DND-41 (cell line): ENCODE measurements at regions not wholly inside any gene's neighbourhood (a gene's known extent, or its start where the extent isn't known, plus 50 kb on each side); places are given as distances from the start of the nearest gene placed in this dataset.

Experiments
- ATAC-seq: fragments of 200-7000 bp; cut with Tn5 transposase; 3 replicates; pipeline ENCODE4 v1.9.1; 2021; ENCODE audit warnings: low read depth; ENCODE audit not compliant: insufficient read depth
- DNase-seq: peaks from one replicate; pipeline ENCODE4 v3.0.0-alpha.2; 2020
- H2AFZ ChIP-seq: 2 replicates; pipeline ENCODE4 v1.6.0; 2012; ENCODE audit warnings: low read depth, low read length
- H3K27ac ChIP-seq: 2 replicates; pipeline ENCODE4 v1.5.1; 2012; ENCODE audit warnings: low read length, inconsistent platforms
- H3K27me3 ChIP-seq: fragments of 200-600 bp; sonication (generic); 2 replicates; pipeline ENCODE4 v1.6.0; 2012; ENCODE audit warnings: low read length, mild to moderate bottlenecking, inconsistent platforms; ENCODE audit not compliant: insufficient read depth, poor library complexity
- H3K36me3 ChIP-seq: 2 replicates; pipeline ENCODE4 v1.5.1; 2012; ENCODE audit warnings: low read length, inconsistent platforms; ENCODE audit not compliant: insufficient read depth
- H3K4me1 ChIP-seq: 2 replicates; pipeline ENCODE4 v1.5.1; 2012; ENCODE audit warnings: mild to moderate bottlenecking, low read length; ENCODE audit not compliant: insufficient read depth
- H3K4me2 ChIP-seq: 2 replicates; pipeline ENCODE4 v1.6.0; 2012; ENCODE audit warnings: mild to moderate bottlenecking, moderate library complexity, low read length, inconsistent platforms; ENCODE audit not compliant: insufficient read depth
- H3K4me3 ChIP-seq, 2 experiments: fragments of 200-600 bp in 1 of 2; shearing (Covaris generic) in 1 of 2; 2 replicates each; pipeline ENCODE4 v1.5.1; 2012 to 2016; ENCODE audit warnings: inconsistent platforms in 2 of 2, low read length in 2 of 2, mild to moderate bottlenecking in 2 of 2, low read depth in 1 of 2, moderate library complexity in 1 of 2
- H3K79me2 ChIP-seq: 2 replicates; pipeline ENCODE4 v1.6.0; 2012; ENCODE audit warnings: low read length, inconsistent platforms; ENCODE audit not compliant: insufficient read depth
- H3K9ac ChIP-seq: 2 replicates; pipeline ENCODE4 v1.6.0; 2012; ENCODE audit warnings: low read depth, mild to moderate bottlenecking, inconsistent platforms, low read length, moderate library complexity
- H3K9me3 ChIP-seq: 2 replicates; pipeline ENCODE4 v1.5.1; 2012; ENCODE audit warnings: low read length, moderate library complexity, mild to moderate bottlenecking, inconsistent platforms; ENCODE audit not compliant: insufficient read depth, severe bottlenecking
- H4K20me1 ChIP-seq: 2 replicates; pipeline ENCODE4 v1.6.0; 2012; ENCODE audit warnings: low read length; ENCODE audit not compliant: insufficient read depth
- CTCF ChIP-seq: IDR thresholded peaks from 2 replicates; pipeline ENCODE4 v1.5.1; 2012; ENCODE audit warnings: borderline replicate concordance, low read length, moderate library complexity, mild to moderate bottlenecking; ENCODE audit not compliant: poor library complexity, severe bottlenecking; ENCODE audit errors: extremely low read depth
- EZH2 ChIP-seq: IDR thresholded peaks from 3 replicates; pipeline ENCODE4 v1.6.1; 2012; ENCODE audit warnings: borderline replicate concordance, low read depth, mild to moderate bottlenecking, moderate library complexity, low read length, inconsistent platforms; ENCODE audit not compliant: severe bottlenecking

- no peak for TF ChIP-seq EZH2
- TF ChIP-seq CTCF = no peak
- Histone ChIP-seq H2AFZ (no peak overlapping the region), H4K20me1 (no peaks in the 10 kb centered on the region), H3K9me3 (no peaks in the 10 kb centered on the region), H3K79me2 (no peaks in the 10 kb centered on the region), H3K27me3 (no peaks in the 10 kb centered on the region), H3K27ac (no peak overlapping the region), H3K4me1 (no peaks in the 10 kb centered on the region), H3K4me3 (no peak overlapping the region), H3K9ac (no peak overlapping the region), H3K36me3 (no peaks in the 10 kb centered on the region), H3K4me2 (no peak overlapping the region)
- no peak for DNase-seq
- ATAC-seq = no peak
These were observed 292.3 kb downstream of the ANKRD50 start for GRCh38 chr4:124420166-124420695.

- no peaks in the 10 kb centered on the region for H3K9me3 ChIP-seq
- ATAC-seq (no peak), DNase-seq (no peak)
- H4K20me1 ChIP-seq = no peaks in the 10 kb centered on the region
- H3K27ac ChIP-seq = no peak overlapping the region
- no peak overlapping the region for H3K4me2 ChIP-seq
- H3K79me2 ChIP-seq = no peaks in the 10 kb centered on the region
- no peaks in the 10 kb centered on the region for H3K27me3 ChIP-seq
- no peaks in the 10 kb centered on the region for H3K36me3 ChIP-seq
- no peaks in the 10 kb centered on the region for H3K4me1 ChIP-seq
- H3K4me3 ChIP-seq = no peak overlapping the region
- no peak overlapping the region for H3K9ac ChIP-seq
- no peak for TF ChIP-seq EZH2
- no peak for TF ChIP-seq CTCF
- no peak overlapping the region for H2AFZ ChIP-seq
These were observed 289.4 kb downstream of the ANKRD50 start for GRCh38 chr4:124423160-124423559.

GRCh38 chr4:124426279-124426678 is 286.3 kb downstream of the ANKRD50 start:
- no peak overlapping the region for H2AFZ ChIP-seq
- no peaks in the 10 kb centered on the region for H3K79me2 ChIP-seq
- H3K4me3 ChIP-seq = no peak overlapping the region
- no peaks in the 10 kb centered on the region for H4K20me1 ChIP-seq
- ATAC-seq = no peak
- H3K4me2 ChIP-seq = no peak overlapping the region
- H3K27ac ChIP-seq = no peak overlapping the region
- TF ChIP-seq CTCF (no peak), EZH2 (no peak)
- H3K4me1 ChIP-seq = no peaks in the 10 kb centered on the region
- H3K36me3 ChIP-seq = no peaks in the 10 kb centered on the region
- no peaks in the 10 kb centered on the region for H3K27me3 ChIP-seq
- H3K9ac ChIP-seq = no peak overlapping the region
- DNase-seq = no peak
- no peaks in the 10 kb centered on the region for H3K9me3 ChIP-seq
